Glomerular visceral epithelial cell (primary cell): ENCODE measurements at regions not wholly inside any gene's neighbourhood (a gene's known extent, or its start where the extent isn't known, plus 50 kb on each side); places are given as distances from the start of the nearest gene placed in this dataset.
A peak's percentile ranks its signal among the peaks of the same experiment; 100 is the strongest.

ENCODE experiments used
- DNase-seq: peaks from one replicate; pipeline ENCODE4 v3.0.0-alpha.2; 2016; ENCODE audit errors: extremely low spot score

GRCh38 chr12:71010143-71010479 lies 89.6 kb upstream of the PTPRR start:
- DNase-seq = no peak

GRCh38 chr12:71009430-71010142 lies 89.0 kb upstream of the PTPRR start:
- no peak for DNase-seq

GRCh38 chr12:71008616-71009015 lies 88.1 kb upstream of the PTPRR start:
- DNase-seq = no peak

GRCh38 chr12:71007781-71008404 lies 87.4 kb upstream of the PTPRR start:
- DNase-seq = no peak

- DNase-seq = no peak
Observed at GRCh38 chr12:71007020-71007419, 86.5 kb upstream of the PTPRR start.

GRCh38 chr12:71005166-71005565 lies 84.6 kb upstream of the PTPRR start:
- no peak for DNase-seq

- DNase-seq = no peak
Observed at GRCh38 chr12:71004578-71004977, 84.0 kb upstream of the PTPRR start.

- DNase-seq = no peak
Observed at GRCh38 chr12:71000748-71001147, 80.2 kb upstream of the PTPRR start.

GRCh38 chr12:71000255-71000654 lies 79.7 kb upstream of the PTPRR start:
- DNase-seq = no peak

GRCh38 chr12:70994217-70994788 lies 73.8 kb upstream of the PTPRR start:
- no peak for DNase-seq

GRCh38 chr12:70989232-70989631 lies 68.7 kb upstream of the PTPRR start:
- no peak for DNase-seq

GRCh38 chr12:70985850-70986249 lies 65.3 kb upstream of the PTPRR start:
- DNase-seq = no peak

GRCh38 chr12:70983692-70984091 lies 63.2 kb upstream of the PTPRR start:
- DNase-seq = no peak

GRCh38 chr12:70982991-70983390 lies 62.5 kb upstream of the PTPRR start:
- no peak for DNase-seq

- no peak for DNase-seq
Observed at GRCh38 chr12:70982286-70982685, 61.7 kb upstream of the PTPRR start.

- peak; percentile 8 for DNase-seq
Observed at GRCh38 chr12:70971001-70971794, 50.7 kb upstream of the PTPRR start.
